Mammary epithelial cell (primary cell): ENCODE measurements at regions not wholly inside any gene's neighbourhood (a gene's known extent, or its start where the extent isn't known, plus 50 kb on each side); places are given as distances from the start of the nearest gene placed in this dataset.

ENCODE experiments used
- CTCF ChIP-seq, 2 donors: IDR thresholded peaks in 1 of 2; conservative IDR thresholded peaks in 1 of 2; 2 replicates each; pipeline ENCODE4 v1.5.1; 2011 to 2012; ENCODE audit warnings: inconsistent platforms in 2 of 2, low read length in 2 of 2, mild to moderate bottlenecking in 2 of 2, control low read depth in 1 of 2, low read depth in 1 of 2; ENCODE audit not compliant: insufficient read depth in 1 of 2; ENCODE audit errors: extremely low read depth in 1 of 2
- EZH2 ChIP-seq: IDR thresholded peaks from 2 replicates; pipeline ENCODE4 v1.6.1; 2012; ENCODE audit warnings: low read length, inconsistent platforms, borderline replicate concordance

GRCh38 chr3:132222868-132223538 is 94.2 kb upstream of the ACP3 start:
- TF ChIP-seq CTCF (conservative IDR thresholded peaks at IDR 0.05 in 1 of 2, IDR thresholded peaks at IDR 0.05 in 1 of 2; ENCODE audit: extremely low read depth in 1 of 2, insufficient read depth in 1 of 2, low read depth in 1 of 2, low read length in 2 of 2) (no peak), EZH2 (no peak)
